GM13976 (cell line): ENCODE measurements at regions not wholly inside any gene's neighbourhood (a gene's known extent, or its start where the extent isn't known, plus 50 kb on each side); places are given as distances from the start of the nearest gene placed in this dataset.
"Not testable (repeated sequence)": the region's sequence is repeated elsewhere in the genome, so short reads cannot be mapped to it uniquely, and the experiment has no call there.

Source experiments
- DNase-seq: peaks from one replicate; pipeline ENCODE4 v3.0.0; 2012; ENCODE audit warnings: low spot score
- in situ Hi-C: fragments of 300-500 bp; cut with MboI; formaldehyde crosslinking; loops from one replicate; pipeline ENCODE4 v1.12.0; 2022; ENCODE audit warnings: low sequenced_read_pairs, mixed read lengths, inconsistent platforms; ENCODE audit not compliant: unreplicated experiment

DNA sequence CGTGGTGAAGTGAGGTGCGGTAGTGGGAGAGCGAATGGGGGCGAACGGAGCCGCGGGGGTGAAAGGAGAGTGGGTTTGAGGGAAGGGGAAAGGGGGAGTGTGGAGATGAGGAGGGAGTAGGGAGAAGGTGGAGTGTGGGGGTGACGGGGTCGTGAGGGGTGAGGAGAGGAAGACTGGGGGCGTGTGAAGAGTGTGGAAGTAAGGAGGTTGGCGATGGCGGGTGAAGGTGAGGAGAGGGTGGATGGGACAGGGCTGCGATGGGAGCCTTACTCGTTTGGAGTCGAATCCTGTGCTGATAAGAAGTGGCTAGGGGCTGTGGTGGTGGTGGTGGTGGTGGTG is 93.2 kb upstream of the FAM153A start:
- in situ Hi-C loops, DNase-seq: not testable (repeated sequence)

DNA sequence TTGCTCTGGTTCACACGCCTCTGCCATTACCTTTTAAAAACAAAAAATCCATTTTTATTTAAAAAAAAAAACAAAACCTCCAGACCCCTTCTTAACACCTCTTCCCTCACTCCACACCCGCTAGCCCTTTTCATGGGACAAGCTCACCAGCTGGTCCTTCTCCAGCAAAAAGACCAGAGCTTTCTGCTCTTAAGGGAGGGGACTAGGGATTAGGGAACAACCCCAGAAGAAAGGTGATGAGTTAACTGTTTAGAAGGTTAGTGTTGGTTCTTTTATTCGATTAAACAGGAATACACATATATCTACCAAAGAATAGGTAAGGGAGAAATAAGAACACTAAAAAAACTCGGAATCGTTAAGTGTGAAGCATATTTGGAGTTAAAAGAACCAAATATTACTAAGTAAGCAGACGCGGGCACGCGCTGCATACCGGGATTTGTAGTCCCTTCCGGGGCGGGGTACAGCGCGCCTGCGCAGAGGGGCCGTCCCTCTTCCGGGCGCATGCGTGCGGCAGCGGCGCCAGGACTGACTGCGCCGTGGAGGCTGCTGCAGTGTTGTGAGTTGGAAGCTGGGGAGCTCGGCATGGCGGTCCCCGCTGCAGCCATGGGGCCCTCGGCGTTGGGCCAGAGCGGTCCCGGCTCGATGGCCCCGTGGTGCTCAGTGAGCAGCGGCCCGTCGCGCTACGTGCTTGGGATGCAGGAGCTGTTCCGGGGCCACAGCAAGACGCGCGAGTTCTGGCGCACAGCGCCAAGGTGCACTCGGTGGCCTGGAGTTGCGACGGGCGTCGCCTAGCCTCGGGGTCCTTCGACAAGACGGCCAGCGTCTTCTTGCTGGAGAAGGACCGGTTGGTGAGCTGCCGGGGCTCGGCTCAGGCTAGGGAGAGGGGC is 92.6 kb upstream of the FAM153A start:
- in situ Hi-C loops, DNase-seq: not testable (repeated sequence)

DNA sequence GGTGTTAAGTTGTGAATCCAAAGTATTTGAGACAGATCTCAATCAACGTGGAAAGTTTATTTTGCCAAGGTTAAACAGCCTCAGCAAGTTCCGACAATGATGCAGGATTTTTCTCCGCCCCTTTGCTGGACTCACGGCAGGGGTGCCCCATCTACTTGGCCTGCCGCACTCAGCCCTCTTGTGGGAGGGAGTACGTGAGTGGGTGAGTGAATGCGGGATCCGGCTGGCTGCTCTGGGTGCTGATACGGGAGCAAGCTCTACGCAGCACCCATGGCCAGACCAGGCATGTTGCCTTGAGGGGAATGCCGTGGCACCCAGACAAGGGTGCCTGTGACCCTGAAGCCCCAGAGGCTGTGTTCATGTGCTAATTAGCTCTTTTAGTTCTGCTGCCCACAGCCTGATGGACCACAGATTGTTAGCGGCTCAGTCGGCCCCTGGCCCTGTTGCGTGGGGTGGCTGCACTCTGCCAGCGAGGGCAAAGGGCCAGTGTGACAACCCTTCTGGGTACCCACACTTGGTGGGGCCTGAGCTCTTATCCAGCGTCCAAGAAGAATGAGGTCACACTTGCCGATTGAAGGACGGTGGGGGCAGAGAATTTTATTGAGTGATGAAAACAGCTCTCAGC is 81.2 kb upstream of the FAM153A start:
- in situ Hi-C loops, DNase-seq: not testable (repeated sequence)

DNA sequence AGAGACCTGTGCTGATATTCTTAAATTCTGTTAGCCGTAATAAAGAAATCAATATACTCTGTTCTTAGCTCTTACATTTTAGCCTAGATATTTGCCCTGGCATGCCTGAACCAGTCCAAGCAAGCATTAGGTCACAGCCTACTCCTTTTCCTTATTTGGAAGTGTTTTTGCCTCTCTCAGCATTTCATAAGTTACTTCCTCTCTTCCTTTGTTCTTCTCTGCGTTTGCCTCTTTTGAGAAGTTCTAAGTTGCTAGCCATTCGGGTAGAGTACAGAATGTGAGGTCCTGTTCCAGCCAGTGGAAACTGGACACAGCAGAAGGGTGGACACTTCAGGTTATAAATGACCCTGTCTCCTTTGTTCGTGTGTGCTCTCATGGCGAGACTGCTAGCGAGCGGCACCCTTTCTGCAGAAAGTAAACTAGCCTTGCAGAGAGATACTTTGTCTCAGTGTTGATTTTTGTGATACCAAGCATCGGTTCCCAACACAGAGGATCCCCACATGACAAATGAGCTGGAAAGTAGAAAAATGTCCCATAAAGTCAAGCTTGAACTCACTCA is 75.0 kb upstream of the FAM153A start:
- in situ Hi-C loops: not testable (repeated sequence)

DNA sequence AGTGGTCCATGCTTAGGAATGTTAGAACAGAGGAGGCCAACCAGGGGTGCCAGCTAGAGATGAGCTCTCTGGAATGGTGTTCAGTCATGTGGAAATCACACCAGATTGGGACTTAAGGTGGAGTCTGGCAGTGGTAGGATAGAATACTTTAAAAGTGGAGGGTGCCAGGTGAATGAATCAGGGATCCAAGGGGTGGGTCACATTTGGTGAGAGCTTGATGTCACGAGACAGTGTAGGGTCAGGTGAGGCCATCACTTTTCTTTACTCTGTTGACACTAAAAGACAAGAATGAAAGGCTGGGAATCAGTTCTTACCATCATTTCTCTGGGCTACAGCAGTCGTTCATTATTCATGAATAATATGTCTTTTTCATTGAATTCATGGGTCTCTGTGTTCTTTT is 73.8 kb upstream of the FAM153A start:
- DNase-seq, in situ Hi-C loops: not testable (repeated sequence)

More for the DNA sequence above, 75.0 kb upstream of the FAM153A start:
- DNase-seq: not testable (repeated sequence)

DNA sequence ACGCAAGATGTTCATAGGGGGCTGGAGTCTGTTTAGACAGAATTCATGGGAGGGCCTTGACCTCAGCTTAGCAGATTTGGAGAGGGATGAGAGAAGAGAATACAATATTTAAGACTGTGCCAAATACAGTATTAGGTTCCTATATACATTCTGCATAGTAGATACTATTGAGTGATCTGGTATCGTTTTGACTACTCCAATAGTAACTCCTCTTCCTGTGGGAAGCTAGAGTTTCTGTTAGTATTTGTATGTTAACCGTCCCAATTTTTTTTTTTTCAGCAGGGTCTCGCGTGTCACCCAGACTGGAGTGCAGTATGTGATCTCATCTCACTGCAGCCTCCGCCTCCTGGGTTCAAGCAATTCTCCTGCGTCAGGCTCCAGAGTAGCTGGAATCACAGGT is 65.2 kb upstream of the FAM153A start:
- DNase-seq, in situ Hi-C loops: not testable (repeated sequence)

DNA sequence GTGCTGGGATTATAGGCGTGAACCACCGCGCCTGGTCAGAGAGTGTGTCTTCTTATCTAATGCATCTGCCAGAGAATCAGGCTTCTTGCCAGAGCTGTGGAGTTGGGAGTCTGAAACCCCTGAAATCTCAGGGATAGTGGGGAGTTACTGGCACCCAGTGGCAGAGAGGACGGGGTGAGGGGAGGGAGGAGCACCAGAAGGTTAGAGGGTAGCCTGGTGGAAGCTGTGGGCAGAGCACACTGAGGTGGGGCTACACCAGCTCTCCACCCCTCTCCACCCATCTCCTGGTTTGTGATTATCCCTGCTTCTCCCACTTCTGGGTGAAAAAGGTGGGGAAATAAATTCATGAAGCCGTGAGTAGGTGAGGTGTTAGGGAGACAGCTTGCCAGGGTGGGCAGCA is 63.9 kb upstream of the FAM153A start:
- in situ Hi-C loops, DNase-seq: not testable (repeated sequence)

DNA sequence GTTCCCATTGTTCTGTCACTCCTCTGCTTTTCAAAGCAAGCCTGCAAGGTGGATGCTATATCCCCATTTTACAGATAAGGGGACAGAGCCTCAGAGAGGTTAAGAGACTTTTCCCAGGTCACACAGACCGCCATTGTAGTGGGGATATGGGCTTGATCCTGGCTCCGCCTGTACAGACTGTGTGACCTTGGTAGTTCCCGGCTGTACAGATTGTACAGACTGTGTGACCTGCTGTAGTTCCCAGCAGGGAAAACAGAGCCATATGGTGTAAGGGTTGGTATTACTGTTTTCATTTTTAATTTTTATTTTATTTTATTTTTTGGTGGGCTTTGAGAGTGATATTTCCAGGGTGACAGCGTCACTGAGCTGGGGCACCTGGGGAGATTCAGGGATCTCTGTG is 63.2 kb upstream of the FAM153A start:
- in situ Hi-C loops: not testable (repeated sequence)

DNA sequence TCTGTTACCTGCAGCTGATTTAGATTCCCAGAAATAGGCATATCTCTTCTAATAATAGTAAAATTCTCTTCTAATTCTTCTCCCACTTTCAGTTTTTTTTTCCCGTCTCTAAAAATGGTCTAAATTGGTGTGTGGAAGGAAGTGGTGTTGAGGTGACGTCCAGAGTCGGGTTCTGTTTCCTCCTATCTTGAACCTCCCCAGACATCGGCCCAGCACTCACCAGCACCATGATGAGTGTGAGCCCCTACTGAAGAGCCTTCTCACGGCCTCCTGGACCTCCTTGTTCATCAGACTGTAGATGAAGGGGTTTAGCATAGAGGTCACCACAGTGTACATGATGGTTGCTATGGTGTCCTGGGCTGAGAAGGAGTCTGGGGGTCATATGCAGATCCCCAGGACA is 53.5 kb upstream of the FAM153A start:
- DNase-seq: peak; percentile 1
- in situ Hi-C loops: not testable (repeated sequence)

More for the DNA sequence above, 63.2 kb upstream of the FAM153A start:
- not testable (repeated sequence) for DNase-seq
